HG03095 (cell line): ENCODE measurements at regions not wholly inside any gene's neighbourhood (a gene's known extent, or its start where the extent isn't known, plus 50 kb on each side); places are given as distances from the start of the nearest gene placed in this dataset.

Experiments
- ATAC-seq: cut with Tn5 transposase; IDR thresholded peaks from one replicate; pipeline ENCODE4 v1.9.1; 2021; ENCODE audit warnings: moderate library complexity; ENCODE audit not compliant: unreplicated experiment

- ATAC-seq: no peak
Observed at GRCh38 chr3:88209356-88209755, 59.6 kb downstream of the C3orf38 start.

GRCh38 chr3:88211096-88211890 is 61.5 kb downstream of the C3orf38 start:
- ATAC-seq: no peak

- peak; percentile 68 for ATAC-seq
Observed at GRCh38 chr3:88219138-88219792, 69.5 kb downstream of the C3orf38 start.

GRCh38 chr3:88220126-88220525 is 70.4 kb downstream of the C3orf38 start:
- no peak for ATAC-seq

GRCh38 chr3:88221726-88222125 is 72.0 kb downstream of the C3orf38 start:
- ATAC-seq: no peak

- no peak for ATAC-seq
Observed at GRCh38 chr3:88222343-88222742, 72.6 kb downstream of the C3orf38 start.

GRCh38 chr3:88225326-88226008 is 75.7 kb downstream of the C3orf38 start:
- no peak for ATAC-seq

GRCh38 chr3:88226910-88227309 is 77.2 kb downstream of the C3orf38 start:
- ATAC-seq: no peak

GRCh38 chr3:88230638-88231037 is 80.9 kb downstream of the C3orf38 start:
- ATAC-seq: no peak

- ATAC-seq: no peak
Observed at GRCh38 chr3:88231207-88231606, 81.4 kb downstream of the C3orf38 start.

GRCh38 chr3:88231632-88232031 is 81.9 kb downstream of the C3orf38 start:
- ATAC-seq: no peak

- no peak for ATAC-seq
Observed at GRCh38 chr3:88235102-88235501, 85.3 kb downstream of the C3orf38 start.

- no peak for ATAC-seq
Observed at GRCh38 chr3:88239870-88240269, 90.1 kb downstream of the C3orf38 start.

- no peak for ATAC-seq
Observed at GRCh38 chr3:88248658-88249057, 98.9 kb downstream of the C3orf38 start.

- ATAC-seq: no peak
Observed at GRCh38 chr3:88259045-88259444, 109.3 kb downstream of the C3orf38 start.

- ATAC-seq: no peak
Observed at GRCh38 chr3:88262527-88262926, 112.8 kb downstream of the C3orf38 start.

- no peak for ATAC-seq
Observed at GRCh38 chr3:88263417-88264100, 113.8 kb downstream of the C3orf38 start.

GRCh38 chr3:88267441-88267840 is 117.7 kb downstream of the C3orf38 start:
- no peak for ATAC-seq

GRCh38 chr3:88267847-88268246 is 118.1 kb downstream of the C3orf38 start:
- ATAC-seq: no peak

GRCh38 chr3:88280326-88280725 is 130.6 kb downstream of the C3orf38 start:
- no peak for ATAC-seq

- no peak for ATAC-seq
Observed at GRCh38 chr3:88282528-88283241, 132.9 kb downstream of the C3orf38 start.
